ENCODE measurements at regions not wholly inside any gene's neighbourhood (a gene's known extent, or its start where the extent isn't known, plus 50 kb on each side); places are given as distances from the start of the nearest gene placed in this dataset.

- TF ChIP-seq TAF1 (IDR thresholded peaks at IDR 0.05; ENCODE audit: borderline replicate concordance, insufficient read depth, low read length) (no peak), REST (IDR thresholded peaks at IDR 0.05; ENCODE audit: insufficient read depth in 1 of 2, low read depth in 2 of 2, low read length in 2 of 2) (no peak), FOXP2 (optimal IDR thresholded peaks at IDR 0.05; ENCODE audit: borderline replicate concordance, extremely low read depth, extremely low read length, insufficient read depth) (no peak), POLR2AphosphoS5 (IDR thresholded peaks at IDR 0.05; ENCODE audit: low read depth, low read length) (no peak), SIN3A (IDR thresholded peaks at IDR 0.05; ENCODE audit: borderline replicate concordance, insufficient read depth, low read length) (no peak)
Observed at GRCh38 chr5:97943036-97943435, 760.0 kb upstream of the RIOK2 start.

GRCh38 chr5:97951139-97951538, 768.1 kb upstream of the RIOK2 start:
- TF ChIP-seq POLR2AphosphoS5 (IDR thresholded peaks at IDR 0.05; ENCODE audit: low read depth, low read length) (no peak), FOXP2 (optimal IDR thresholded peaks at IDR 0.05; ENCODE audit: borderline replicate concordance, extremely low read depth, extremely low read length, insufficient read depth) (no peak), TAF1 (IDR thresholded peaks at IDR 0.05; ENCODE audit: borderline replicate concordance, insufficient read depth, low read length) (no peak), REST (IDR thresholded peaks at IDR 0.05; ENCODE audit: insufficient read depth in 1 of 2, low read depth in 2 of 2, low read length in 2 of 2) (no peak), SIN3A (IDR thresholded peaks at IDR 0.05; ENCODE audit: borderline replicate concordance, insufficient read depth, low read length) (no peak)

- no peak for TF ChIP-seq TAF1 (IDR thresholded peaks at IDR 0.05; ENCODE audit: borderline replicate concordance, insufficient read depth, low read length)
- TF ChIP-seq REST (IDR thresholded peaks at IDR 0.05; ENCODE audit: insufficient read depth in 1 of 2, low read depth in 2 of 2, low read length in 2 of 2): no peak
- no peak for TF ChIP-seq FOXP2 (optimal IDR thresholded peaks at IDR 0.05; ENCODE audit: borderline replicate concordance, extremely low read depth, extremely low read length, insufficient read depth)
- no peak for TF ChIP-seq POLR2AphosphoS5 (IDR thresholded peaks at IDR 0.05; ENCODE audit: low read depth, low read length)
Observed at GRCh38 chr5:97955450-97955849, 772.4 kb upstream of the RIOK2 start.

- no peak for TF ChIP-seq SIN3A (IDR thresholded peaks at IDR 0.05; ENCODE audit: borderline replicate concordance, insufficient read depth, low read length)
- no peak for TF ChIP-seq TAF1 (IDR thresholded peaks at IDR 0.05; ENCODE audit: borderline replicate concordance, insufficient read depth, low read length)
- TF ChIP-seq POLR2AphosphoS5 (IDR thresholded peaks at IDR 0.05; ENCODE audit: low read depth, low read length): no peak
- TF ChIP-seq REST (IDR thresholded peaks at IDR 0.05; ENCODE audit: insufficient read depth in 1 of 2, low read depth in 2 of 2, low read length in 2 of 2): no peak
- no peak for TF ChIP-seq FOXP2 (optimal IDR thresholded peaks at IDR 0.05; ENCODE audit: borderline replicate concordance, extremely low read depth, extremely low read length, insufficient read depth)
Observed at GRCh38 chr5:97967292-97967691, 784.2 kb upstream of the RIOK2 start.

GRCh38 chr5:97968346-97968745, 785.3 kb upstream of the RIOK2 start:
- no peak for TF ChIP-seq FOXP2 (optimal IDR thresholded peaks at IDR 0.05; ENCODE audit: borderline replicate concordance, extremely low read depth, extremely low read length, insufficient read depth)
- TF ChIP-seq SIN3A (IDR thresholded peaks at IDR 0.05; ENCODE audit: borderline replicate concordance, insufficient read depth, low read length): no peak
- no peak for TF ChIP-seq REST (IDR thresholded peaks at IDR 0.05; ENCODE audit: insufficient read depth in 1 of 2, low read depth in 2 of 2, low read length in 2 of 2)
- TF ChIP-seq TAF1 (IDR thresholded peaks at IDR 0.05; ENCODE audit: borderline replicate concordance, insufficient read depth, low read length): no peak
- TF ChIP-seq POLR2AphosphoS5 (IDR thresholded peaks at IDR 0.05; ENCODE audit: low read depth, low read length): no peak
